Smooth muscle cell (in vitro differentiated cells): ENCODE measurements at regions not wholly inside any gene's neighbourhood (a gene's known extent, or its start where the extent isn't known, plus 50 kb on each side); places are given as distances from the start of the nearest gene placed in this dataset.

Source experiments
- DNase-seq: peaks from one replicate; lab custom pipeline; 2025; ENCODE audit not compliant: unreplicated experiment; lab: John Stamatoyannopoulos, UW
- H2AFZ ChIP-seq: fragments of 200-600 bp; sonication (generic); 2 replicates; pipeline ENCODE4 v1.6.0; 2016; ENCODE audit warnings: antibody characterized with exemption, low read depth, mild to moderate bottlenecking
- H3F3A ChIP-seq: fragments of 200-600 bp; sonication (generic); 2 replicates; pipeline ENCODE4 v1.6.0; 2017; ENCODE audit warnings: antibody characterized with exemption, low read depth
- H3K27ac ChIP-seq: fragments of 200-600 bp; sonication (generic); 2 replicates; pipeline ENCODE4 v1.5.1; 2016; ENCODE audit warnings: low read depth, mild to moderate bottlenecking
- H3K27me3 ChIP-seq: fragments of 200-600 bp; sonication (generic); 2 replicates; pipeline ENCODE4 v1.6.1; 2016; ENCODE audit warnings: low read depth, mild to moderate bottlenecking
- H3K36me3 ChIP-seq: fragments of 200-600 bp; sonication (generic); 2 replicates; pipeline ENCODE4 v1.5.1; 2016; ENCODE audit warnings: low read depth
- H3K4me1 ChIP-seq: fragments of 200-600 bp; sonication (generic); 2 replicates; pipeline ENCODE4 v1.5.1; 2016; ENCODE audit warnings: low read depth
- H3K4me2 ChIP-seq: fragments of 200-600 bp; sonication (generic); 2 replicates; pipeline ENCODE4 v1.6.0; 2016; ENCODE audit warnings: mild to moderate bottlenecking
- H3K4me3 ChIP-seq: fragments of 200-600 bp; sonication (generic); 2 replicates; pipeline ENCODE4 v1.5.1; 2016; ENCODE audit warnings: mild to moderate bottlenecking
- H3K79me2 ChIP-seq: fragments of 200-600 bp; sonication (generic); 2 replicates; pipeline ENCODE4 v1.6.0; 2016; ENCODE audit warnings: low read depth, mild to moderate bottlenecking
- H3K9ac ChIP-seq: fragments of 200-600 bp; sonication (generic); 2 replicates; pipeline ENCODE4 v1.6.0; 2016; ENCODE audit warnings: low read depth
- H3K9me3 ChIP-seq: fragments of 200-600 bp; sonication (generic); replicated peaks from 2 replicates; pipeline ENCODE4 v1.5.1; 2016; ENCODE audit warnings: low read depth
- H4K20me1 ChIP-seq: fragments of 200-600 bp; sonication (generic); 2 replicates; pipeline ENCODE4 v1.6.0; 2016; ENCODE audit warnings: low read depth
- CTCF ChIP-seq: fragments of 200-600 bp; sonication (generic); IDR thresholded peaks from 2 replicates; pipeline ENCODE4 v1.5.1; 2017; ENCODE audit warnings: borderline replicate concordance, mild to moderate bottlenecking, antibody characterized with exemption; ENCODE audit not compliant: insufficient read depth, poor library complexity, severe bottlenecking
- WGBS: methylation state at CpG from one replicate; pipeline ENCODE4 v1.1.7; 2016; ENCODE audit warnings: low lambda C conversion rate; 5-methylcytosine and 5-hydroxymethylcytosine counted together

- no peak overlapping the region for H3K4me2 ChIP-seq
- H2AFZ ChIP-seq: no peak overlapping the region
- no peaks in the 10 kb centered on the region for H3K79me2 ChIP-seq
- no peak overlapping the region for H3K27ac ChIP-seq
- no peaks in the 10 kb centered on the region for H3K27me3 ChIP-seq
- no peak for TF ChIP-seq CTCF
- no peaks in the 10 kb centered on the region for H4K20me1 ChIP-seq
- H3K9ac ChIP-seq: no peak overlapping the region
- H3K4me1 ChIP-seq: no peaks in the 10 kb centered on the region
- H3K4me3 ChIP-seq: no peak overlapping the region
- DNase-seq: no peak
- H3K9me3 ChIP-seq: no peaks in the 10 kb centered on the region
- 91% methylated on average over 1 of the region's 1 CpG for WGBS
- H3F3A ChIP-seq: no peaks in the 10 kb centered on the region
- no peaks in the 10 kb centered on the region for H3K36me3 ChIP-seq
These were observed 211.6 kb downstream of the ALDH8A1 start for GRCh38 chr6:134738211-134738885.

GRCh38 chr6:134735461-134735860 is 214.4 kb downstream of the ALDH8A1 start:
- no peak for DNase-seq
- Histone ChIP-seq H3F3A (no peaks in the 10 kb centered on the region), H3K27ac (no peak overlapping the region), H3K9me3 (no peaks in the 10 kb centered on the region), H3K27me3 (no peaks in the 10 kb centered on the region), H3K9ac (no peak overlapping the region), H4K20me1 (no peaks in the 10 kb centered on the region), H3K4me2 (no peak overlapping the region), H3K36me3 (no peaks in the 10 kb centered on the region), H3K79me2 (no peaks in the 10 kb centered on the region), H3K4me1 (no peaks in the 10 kb centered on the region), H3K4me3 (no peak overlapping the region), H2AFZ (no peak overlapping the region)
- no peak for TF ChIP-seq CTCF

GRCh38 chr6:134734312-134734869 is 215.5 kb downstream of the ALDH8A1 start:
- no peak overlapping the region for H3K4me2 ChIP-seq
- DNase-seq: no peak
- no peaks in the 10 kb centered on the region for H3K9me3 ChIP-seq
- H3K27ac ChIP-seq: no peak overlapping the region
- no peak overlapping the region for H2AFZ ChIP-seq
- no peak overlapping the region for H3K9ac ChIP-seq
- no peak overlapping the region for H3K4me3 ChIP-seq
- no peaks in the 10 kb centered on the region for H3K36me3 ChIP-seq
- no peaks in the 10 kb centered on the region for H3K4me1 ChIP-seq
- no peaks in the 10 kb centered on the region for H3K27me3 ChIP-seq
- 54% methylated on average over 6 of the region's 6 CpGs for WGBS
- H4K20me1 ChIP-seq: no peaks in the 10 kb centered on the region
- no peaks in the 10 kb centered on the region for H3K79me2 ChIP-seq
- no peak for TF ChIP-seq CTCF
- no peaks in the 10 kb centered on the region for H3F3A ChIP-seq

GRCh38 chr6:134733801-134734200 is 216.1 kb downstream of the ALDH8A1 start:
- H3K9me3 ChIP-seq: no peaks in the 10 kb centered on the region
- H4K20me1 ChIP-seq: no peaks in the 10 kb centered on the region
- no peaks in the 10 kb centered on the region for H3K27me3 ChIP-seq
- no peak overlapping the region for H3K9ac ChIP-seq
- no peak overlapping the region for H3K4me3 ChIP-seq
- H3K27ac ChIP-seq: no peak overlapping the region
- no peaks in the 10 kb centered on the region for H3F3A ChIP-seq
- TF ChIP-seq CTCF: no peak
- no peak overlapping the region for H3K4me2 ChIP-seq
- H3K79me2 ChIP-seq: no peaks in the 10 kb centered on the region
- no peak for DNase-seq
- WGBS: 95% methylated on average over 1 of the region's 1 CpG
- no peak overlapping the region for H2AFZ ChIP-seq
- no peaks in the 10 kb centered on the region for H3K4me1 ChIP-seq
- H3K36me3 ChIP-seq: no peaks in the 10 kb centered on the region
